HepG2 (cell line): ENCODE measurements at regions not wholly inside any gene's neighbourhood (a gene's known extent, or its start where the extent isn't known, plus 50 kb on each side); places are given as distances from the start of the nearest gene placed in this dataset.
"Not testable (repeated sequence)": the region's sequence is repeated elsewhere in the genome, so short reads cannot be mapped to it uniquely, and the experiment has no call there.

Experiments
- CHD4 ChIP-seq: fragments of 200-600 bp; sonication (generic); IDR thresholded peaks from 2 replicates; pipeline ENCODE4 v1.7.0; 2017; ENCODE audit warnings: mild to moderate bottlenecking, low read length, borderline replicate concordance
- CTCF ChIP-seq: sonication (generic); formaldehyde crosslinking; IDR thresholded peaks from 2 replicates; pipeline ENCODE4 v1.5.0; 2020; ENCODE audit warnings: mild to moderate bottlenecking, missing genetic modification reagents, moderate library complexity
- FOXA1 ChIP-seq, 2 experiments: fragments of 450-650 bp in 1 of 2; sonication (generic) in 1 of 2; formaldehyde crosslinking in 1 of 2; IDR thresholded peaks; 2 replicates each; pipeline versions ENCODE4 v1.4.0 to v1.6.1; 2016 to 2020; ENCODE audit warnings: missing genetic modification reagents in 1 of 2
- MYC ChIP-seq: sonication (generic); formaldehyde crosslinking; IDR thresholded peaks from 2 replicates; pipeline ENCODE4 v1.9.0; 2021; ENCODE audit warnings: missing genetic modification reagents, borderline replicate concordance
- SIN3A ChIP-seq: IDR thresholded peaks from 2 replicates; pipeline ENCODE4 v1.6.1; 2011; ENCODE audit warnings: low read depth, mild to moderate bottlenecking, control low read depth, low read length, borderline replicate concordance
- ZNF557 ChIP-seq: sonication (generic); formaldehyde crosslinking; IDR thresholded peaks from 2 replicates; pipeline ENCODE4 v1.4.0; 2020; ENCODE audit warnings: missing genetic modification reagents

- not testable (repeated sequence) for TF ChIP-seq MYC; CHD4; SIN3A; FOXA1 (IDR thresholded peaks at IDR 0.05); FOXA1 (CRISPR knock-in tag; IDR thresholded peaks at IDR 0.05); CTCF (CRISPR knock-in tag); ZNF557 (CRISPR knock-in tag)
Observed at GRCh38 chr16:88136939-88137338, 185.7 kb downstream of the BANP start.
